HUES6 (cell line): ENCODE measurements at regions not wholly inside any gene's neighbourhood (a gene's known extent, or its start where the extent isn't known, plus 50 kb on each side); places are given as distances from the start of the nearest gene placed in this dataset.
"Not testable (repeated sequence)": the region's sequence is repeated elsewhere in the genome, so short reads cannot be mapped to it uniquely, and the experiment has no call there.

ENCODE experiments used
- H3K27ac ChIP-seq: 2 replicates; pipeline ENCODE4 v1.7.0; 2013; ENCODE audit warnings: low read depth, mild to moderate bottlenecking, low read length, inconsistent platforms
- H3K27me3 ChIP-seq: 2 replicates; pipeline ENCODE4 v1.6.1; 2013; ENCODE audit warnings: low read length; ENCODE audit not compliant: control insufficient read depth, insufficient read depth
- H3K36me3 ChIP-seq: 2 replicates; pipeline ENCODE4 v1.6.1; 2013; ENCODE audit warnings: low read length; ENCODE audit not compliant: control insufficient read depth, insufficient read depth
- H3K4me1 ChIP-seq: 2 replicates; pipeline ENCODE4 v1.6.1; 2013; ENCODE audit warnings: low read length; ENCODE audit not compliant: control insufficient read depth, insufficient read depth
- H3K4me3 ChIP-seq: 2 replicates; pipeline ENCODE4 v1.5.1; 2013; ENCODE audit warnings: low read depth, low read length
- H3K9ac ChIP-seq: one replicate; pipeline ENCODE4 v1.6.1; 2013; ENCODE audit warnings: mild to moderate bottlenecking, low read length
- H3K9me3 ChIP-seq: 2 replicates; pipeline ENCODE4 v1.6.1; 2013; ENCODE audit warnings: low read depth, low read length; ENCODE audit not compliant: control insufficient read depth, insufficient read depth

- H3K36me3 ChIP-seq, result no peaks in the 10 kb centered on the region
- no peak overlapping the region for H3K4me3 ChIP-seq
- no peaks in the 10 kb centered on the region for H3K4me1 ChIP-seq
- no peak overlapping the region for H3K27ac ChIP-seq
- H3K27me3 ChIP-seq, result no peaks in the 10 kb centered on the region
- no peak overlapping the region for H3K9ac ChIP-seq
- H3K9me3 ChIP-seq, result no peaks in the 10 kb centered on the region
These were observed 769.8 kb upstream of the MIR17HG start for GRCh38 chr13:90577726-90578125.

DNA sequence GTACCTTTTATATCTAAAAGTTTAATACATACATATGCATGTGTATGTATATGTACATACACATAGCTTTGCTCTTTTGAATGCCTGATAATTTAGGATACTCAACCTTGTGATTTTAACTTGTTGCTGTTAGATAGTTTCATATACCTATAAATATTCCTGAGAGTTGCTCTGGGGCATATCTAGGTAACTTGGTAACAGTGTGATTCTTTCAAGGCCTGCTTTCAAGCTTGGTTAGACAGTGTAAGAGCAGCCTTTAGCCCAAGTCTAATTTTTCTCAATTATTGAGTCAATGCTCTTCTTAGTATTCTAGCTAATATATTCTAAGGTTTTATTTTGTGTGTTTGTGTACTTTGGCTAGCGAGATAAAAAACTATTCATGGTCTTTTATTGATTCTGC lies 762.1 kb upstream of the MIR17HG start:
- Histone ChIP-seq H3K4me3 (no peak overlapping the region), H3K27me3 (no peaks in the 10 kb centered on the region), H3K4me1 (no peaks in the 10 kb centered on the region)

DNA sequence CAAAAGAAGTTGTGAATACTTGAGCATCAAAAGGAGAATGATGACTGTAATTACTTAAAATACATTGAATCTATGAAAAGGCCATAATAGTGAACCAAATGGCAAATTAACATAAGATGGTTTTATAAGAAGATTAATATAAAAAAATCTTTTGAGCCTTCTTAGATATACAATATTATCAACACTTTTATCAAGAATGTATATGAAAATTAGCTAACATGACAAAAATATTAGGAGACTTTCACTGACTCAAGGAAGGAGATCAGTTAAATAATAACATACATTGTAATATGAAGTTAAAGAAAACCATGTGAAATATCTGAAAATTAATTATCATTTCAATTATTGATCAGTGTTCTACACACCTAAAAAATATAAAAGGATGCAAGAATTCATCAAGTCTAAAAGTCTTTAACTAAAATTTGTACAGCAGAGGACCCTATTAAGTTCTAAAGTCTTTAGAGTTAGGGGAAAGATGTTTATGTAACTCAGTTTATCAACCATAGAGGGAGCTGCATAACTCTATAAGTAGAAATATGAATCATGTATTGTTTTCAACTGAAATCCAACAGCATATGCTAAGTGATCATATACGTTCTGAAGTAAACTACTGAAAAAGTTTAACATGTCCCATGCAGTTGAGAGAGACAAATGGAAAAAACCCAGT lies 756.1 kb upstream of the MIR17HG start:
- H3K27me3 ChIP-seq, result no peaks in the 10 kb centered on the region
- no peak overlapping the region for H3K9ac ChIP-seq
- H3K4me3 ChIP-seq, result no peak overlapping the region
- H3K27ac ChIP-seq, result peak overlapping the region; percentile 86; the same call in 1 of the 2 replicates
- no peaks in the 10 kb centered on the region for H3K36me3 ChIP-seq
- H3K4me1 ChIP-seq, result no peaks in the 10 kb centered on the region
- peaks cover 10% of the 10 kb centered on the region; the same call in 1 of the 2 replicates for H3K9me3 ChIP-seq

More for the DNA sequence above, 762.1 kb upstream of the MIR17HG start:
- Histone ChIP-seq H3K27ac (no peak overlapping the region), H3K9ac (no peak overlapping the region), H3K9me3 (peaks cover 3% of the 10 kb centered on the region; the same call in 1 of the 2 replicates), H3K36me3 (no peaks in the 10 kb centered on the region)

GRCh38 chr13:90591927-90592268 lies 755.6 kb upstream of the MIR17HG start:
- Histone ChIP-seq H3K9me3 (peaks cover 10% of the 10 kb centered on the region; the same call in 1 of the 2 replicates), H3K9ac (no peak overlapping the region), H3K36me3 (no peaks in the 10 kb centered on the region), H3K27me3 (no peaks in the 10 kb centered on the region), H3K27ac (peak overlapping the region; percentile 86; the same call in 1 of the 2 replicates), H3K4me1 (no peaks in the 10 kb centered on the region), H3K4me3 (no peak overlapping the region)

DNA sequence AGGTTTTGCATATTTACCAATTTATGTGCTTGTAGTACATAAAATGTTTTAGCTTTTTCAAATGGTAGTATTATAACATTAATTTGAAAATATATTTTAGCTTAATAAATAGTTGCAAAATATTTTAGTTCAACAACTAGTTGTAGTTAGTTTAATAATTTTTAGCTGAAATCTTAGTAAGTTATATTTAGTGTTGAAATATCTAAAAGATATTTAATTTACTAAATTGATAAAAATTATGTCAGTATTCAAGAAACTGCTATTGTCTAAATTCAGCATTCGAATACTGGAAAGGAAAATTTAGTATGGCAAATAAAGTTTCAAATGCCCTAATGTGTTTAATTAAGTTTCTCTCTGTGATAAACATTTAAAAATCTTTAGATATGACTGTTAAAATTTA lies 754.5 kb upstream of the MIR17HG start:
- no peaks in the 10 kb centered on the region for H3K36me3 ChIP-seq
- H3K9ac ChIP-seq, result no peak overlapping the region
- H3K27me3 ChIP-seq, result no peaks in the 10 kb centered on the region
- no peak overlapping the region for H3K4me3 ChIP-seq
- H3K4me1 ChIP-seq, result no peaks in the 10 kb centered on the region
- H3K27ac ChIP-seq, result no peak overlapping the region
- peaks cover 10% of the 10 kb centered on the region; the same call in 1 of the 2 replicates for H3K9me3 ChIP-seq

- Histone ChIP-seq H3K4me3 (no peak overlapping the region), H3K9ac (no peak overlapping the region), H3K4me1 (no peaks in the 10 kb centered on the region), H3K27ac (0 out of 2 replicates have a peak overlapping the region, but pooled peaks have one; percentile 50), H3K36me3 (no peaks in the 10 kb centered on the region), H3K27me3 (no peaks in the 10 kb centered on the region), H3K9me3 (peaks cover 10% of the 10 kb centered on the region; the same call in 1 of the 2 replicates)
These were observed 752.8 kb upstream of the MIR17HG start for GRCh38 chr13:90594681-90595080.

DNA sequence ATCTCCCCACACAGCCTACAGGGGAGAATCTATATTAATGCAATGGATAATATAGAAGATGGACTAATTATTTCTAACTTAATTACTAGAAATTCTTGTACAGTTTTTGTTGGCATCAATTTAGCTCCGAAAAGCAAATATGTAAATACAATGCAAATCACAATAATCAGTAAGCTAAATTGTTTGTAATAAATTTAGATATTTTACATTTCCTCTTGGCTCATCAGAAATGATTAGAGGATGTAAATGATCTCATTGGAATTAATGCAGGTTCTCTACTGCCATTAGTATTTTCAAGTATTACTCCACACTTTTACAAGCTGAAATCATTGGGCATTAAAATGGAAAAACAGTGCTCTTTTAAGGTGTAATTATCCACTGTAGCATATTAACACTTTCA lies 741.8 kb upstream of the MIR17HG start:
- Histone ChIP-seq H3K9me3 (no peaks in the 10 kb centered on the region), H3K27ac (no peak overlapping the region), H3K9ac (no peak overlapping the region), H3K4me1 (no peaks in the 10 kb centered on the region), H3K27me3 (no peaks in the 10 kb centered on the region), H3K4me3 (no peak overlapping the region), H3K36me3 (no peaks in the 10 kb centered on the region)

GRCh38 chr13:90606921-90607320 lies 740.6 kb upstream of the MIR17HG start:
- not testable (repeated sequence) for H3K9me3 ChIP-seq, H3K4me1 ChIP-seq, H3K9ac ChIP-seq, H3K27ac ChIP-seq, H3K36me3 ChIP-seq, H3K4me3 ChIP-seq, H3K27me3 ChIP-seq

GRCh38 chr13:90612391-90612790 lies 735.1 kb upstream of the MIR17HG start:
- Histone ChIP-seq H3K4me3 (no peak overlapping the region), H3K4me1 (no peaks in the 10 kb centered on the region), H3K9ac (no peak overlapping the region), H3K9me3 (peaks cover 16% of the 10 kb centered on the region), H3K27me3 (no peaks in the 10 kb centered on the region), H3K36me3 (no peaks in the 10 kb centered on the region), H3K27ac (no peak overlapping the region)

- H3K27me3 ChIP-seq, result no peaks in the 10 kb centered on the region
- no peaks in the 10 kb centered on the region for H3K36me3 ChIP-seq
- H3K9ac ChIP-seq, result no peak overlapping the region
- H3K4me1 ChIP-seq, result no peaks in the 10 kb centered on the region
- no peak overlapping the region for H3K27ac ChIP-seq
- H3K9me3 ChIP-seq, result peaks cover 24% of the 10 kb centered on the region
- H3K4me3 ChIP-seq, result no peak overlapping the region
These were observed 734.3 kb upstream of the MIR17HG start for GRCh38 chr13:90613076-90613795.

DNA sequence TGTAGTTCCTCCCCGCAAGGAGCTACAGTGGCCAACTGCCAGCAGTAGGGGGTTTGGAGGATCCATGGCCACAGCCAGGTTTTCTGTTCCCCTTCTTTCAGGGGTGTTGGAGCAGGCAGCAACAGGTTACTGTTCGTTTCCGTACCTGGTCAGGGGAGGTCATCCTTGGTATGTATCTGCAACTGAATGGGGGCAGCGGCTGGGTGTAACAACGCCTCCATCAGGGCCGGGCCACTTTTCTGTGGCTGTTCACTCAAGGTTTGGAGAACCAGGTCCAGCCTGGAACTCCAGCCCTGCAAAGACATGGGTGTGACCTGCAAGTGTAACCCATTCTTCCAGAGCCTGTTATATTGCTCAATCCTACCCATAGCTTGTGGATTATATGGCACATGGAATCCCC lies 732.3 kb upstream of the MIR17HG start:
- Histone ChIP-seq H3K27ac (no peak overlapping the region), H3K9ac (no peak overlapping the region), H3K4me3 (no peak overlapping the region), H3K9me3 (peaks cover 30% of the 10 kb centered on the region), H3K36me3 (no peaks in the 10 kb centered on the region), H3K27me3 (no peaks in the 10 kb centered on the region), H3K4me1 (no peaks in the 10 kb centered on the region)
